Activated naive CD4-positive, alpha-beta T cell treated with anti-CD3 and anti-CD28 coated beads, Interleukin-2, amount 10 ng/mL, durations not matched to agents 7 days and 5 days (primary cell): ENCODE measurements at regions not wholly inside any gene's neighbourhood (a gene's known extent, or its start where the extent isn't known, plus 50 kb on each side); places are given as distances from the start of the nearest gene placed in this dataset.
"Not testable (repeated sequence)": the region's sequence is repeated elsewhere in the genome, so short reads cannot be mapped to it uniquely, and the experiment has no call there.

ENCODE experiments used
- CTCF ChIA-PET: fragments of 350-600 bp; sonication (Branson Sonifier 250); formaldehyde crosslinking; loops from one replicate; lab custom pipeline; 2021; ENCODE audit warnings: antibody characterized with exemption; lab: Charles Lee
- DNase-seq: peaks from one replicate; pipeline ENCODE4 v3.0.0-alpha.2; 2020
- H3K27ac Mint-ChIP-seq: one replicate; pipeline ENCODE4 v1.8.0; 2021; ENCODE audit warnings: mild to moderate bottlenecking, moderate library complexity, mixed read lengths
- H3K27me3 Mint-ChIP-seq: one replicate; pipeline ENCODE4 v1.8.0; 2021; ENCODE audit warnings: mild to moderate bottlenecking, mixed read lengths
- H3K36me3 Mint-ChIP-seq: one replicate; pipeline ENCODE4 v1.8.0; 2021; ENCODE audit warnings: mixed read lengths
- H3K4me1 Mint-ChIP-seq: one replicate; pipeline ENCODE4 v1.8.0; 2021; ENCODE audit warnings: mixed read lengths
- H3K4me3 Mint-ChIP-seq: one replicate; pipeline ENCODE4 v1.8.0; 2021; ENCODE audit warnings: mild to moderate bottlenecking, moderate library complexity, mixed read lengths
- H3K9me3 Mint-ChIP-seq: one replicate; pipeline ENCODE4 v1.8.0; 2021; ENCODE audit warnings: mixed read lengths

GRCh38 chr10:28179743-28180099, 123.1 kb downstream of the MPP7 start:
- H3K27ac Mint-ChIP-seq, result no peak overlapping the region

GRCh38 chr10:28179006-28179742, 123.7 kb downstream of the MPP7 start:
- H3K27me3 Mint-ChIP-seq, result no peaks in the 10 kb centered on the region
- peaks cover 1% of the 10 kb centered on the region for H3K36me3 Mint-ChIP-seq
- H3K4me1 Mint-ChIP-seq, result peaks cover 26% of the 10 kb centered on the region
- H3K9me3 Mint-ChIP-seq, result no peaks in the 10 kb centered on the region
- CTCF ChIA-PET, result interaction anchor here (0.5 to 1.8 kb wide), 16 partner anchors 18 to 675 kb away, joined by 3 to 9 read pairs (median 3); partner anchors contain the start of gene RAB18
- H3K27ac Mint-ChIP-seq, result peak overlapping the region; percentile 88
- peak; percentile 49 for DNase-seq
- peak overlapping the region; percentile 69 for H3K4me3 Mint-ChIP-seq

More at GRCh38 chr10:28179743-28180099, 123.1 kb downstream of the MPP7 start:
- CTCF ChIA-PET, result interaction anchor here (0.5 to 1.4 kb wide), 10 partner anchors 38 to 439 kb away, joined by 3 to 8 read pairs (median 3); no protein-coding TSS in a partner anchor
- Mint-ChIP-seq H3K4me1 (peaks cover 26% of the 10 kb centered on the region), H3K36me3 (peaks cover 1% of the 10 kb centered on the region), H3K4me3 (no peak overlapping the region), H3K27me3 (no peaks in the 10 kb centered on the region), H3K9me3 (no peaks in the 10 kb centered on the region)
- no peak for DNase-seq

- DNase-seq, result peak; percentile 26
- Mint-ChIP-seq H3K4me1 (peaks cover 26% of the 10 kb centered on the region), H3K36me3 (peaks cover 1% of the 10 kb centered on the region), H3K9me3 (no peaks in the 10 kb centered on the region), H3K27me3 (no peaks in the 10 kb centered on the region), H3K4me3 (peak overlapping the region; percentile 69), H3K27ac (peak overlapping the region; percentile 88)
- CTCF ChIA-PET, result interaction anchor here (0.6 to 1.8 kb wide), 8 partner anchors 17 to 674 kb away, joined by 3 to 9 read pairs (median 3); partner anchors contain the start of gene RAB18
These were observed 124.8 kb downstream of the MPP7 start for GRCh38 chr10:28177944-28178637.

GRCh38 chr10:28176498-28176897, 126.4 kb downstream of the MPP7 start:
- H3K27ac Mint-ChIP-seq, H3K9me3 Mint-ChIP-seq, H3K27me3 Mint-ChIP-seq, DNase-seq, H3K4me3 Mint-ChIP-seq, H3K36me3 Mint-ChIP-seq: not testable (repeated sequence)
- CTCF ChIA-PET, result interaction anchor here (1.1 kb wide), 1 partner anchor 70 kb away, joined by 3 read pairs; no protein-coding TSS in a partner anchor
- peaks cover 26% of the 10 kb centered on the region for H3K4me1 Mint-ChIP-seq

GRCh38 chr10:28172223-28172610, 130.6 kb downstream of the MPP7 start:
- Mint-ChIP-seq H3K4me1 (peaks cover 10% of the 10 kb centered on the region), H3K4me3 (no peak overlapping the region), H3K27me3 (no peaks in the 10 kb centered on the region), H3K36me3 (no peaks in the 10 kb centered on the region), H3K9me3 (no peaks in the 10 kb centered on the region), H3K27ac (no peak overlapping the region)
- CTCF ChIA-PET, result no interaction called here
- no peak for DNase-seq

GRCh38 chr10:28171468-28172222, 131.2 kb downstream of the MPP7 start:
- Mint-ChIP-seq H3K27me3 (no peaks in the 10 kb centered on the region), H3K27ac (no peak overlapping the region), H3K4me1 (peaks cover 10% of the 10 kb centered on the region), H3K36me3 (no peaks in the 10 kb centered on the region), H3K9me3 (no peaks in the 10 kb centered on the region), H3K4me3 (no peak overlapping the region)
- DNase-seq, result no peak
- CTCF ChIA-PET, result no interaction called here

- Mint-ChIP-seq H3K27ac (no peak overlapping the region), H3K27me3 (no peaks in the 10 kb centered on the region), H3K4me3 (no peak overlapping the region), H3K9me3 (no peaks in the 10 kb centered on the region), H3K36me3 (no peaks in the 10 kb centered on the region), H3K4me1 (peaks cover 4% of the 10 kb centered on the region)
- no peak for DNase-seq
- CTCF ChIA-PET, result no interaction called here
These were observed 133.3 kb downstream of the MPP7 start for GRCh38 chr10:28169525-28169924.

- CTCF ChIA-PET, result interaction anchor here (0.6 kb wide), 1 partner anchor 18 kb away, joined by 3 read pairs; no protein-coding TSS in a partner anchor
- no peaks in the 10 kb centered on the region for H3K4me1 Mint-ChIP-seq
These were observed 141.9 kb downstream of the MPP7 start for GRCh38 chr10:28160866-28161405.

GRCh38 chr10:28157379-28157778, 145.5 kb downstream of the MPP7 start:
- H3K36me3 Mint-ChIP-seq, result peaks cover 5% of the 10 kb centered on the region
- no peak overlapping the region for H3K27ac Mint-ChIP-seq
- H3K9me3 Mint-ChIP-seq, result peaks cover 6% of the 10 kb centered on the region
- no peak for DNase-seq
- no peak overlapping the region for H3K4me3 Mint-ChIP-seq
- no peaks in the 10 kb centered on the region for H3K27me3 Mint-ChIP-seq
- CTCF ChIA-PET, result interaction anchor here (0.6 kb wide), 1 partner anchor 10 kb away, joined by 3 read pairs; no protein-coding TSS in a partner anchor
- H3K4me1 Mint-ChIP-seq, result no peaks in the 10 kb centered on the region

More at GRCh38 chr10:28160866-28161405, 141.9 kb downstream of the MPP7 start:
- Mint-ChIP-seq H3K27me3 (no peaks in the 10 kb centered on the region), H3K4me3 (no peak overlapping the region), H3K27ac (no peak overlapping the region), H3K36me3 (peaks cover 5% of the 10 kb centered on the region), H3K9me3 (peaks cover 8% of the 10 kb centered on the region)
- no peak for DNase-seq

GRCh38 chr10:28155726-28156125, 147.1 kb downstream of the MPP7 start:
- Mint-ChIP-seq H3K27ac (no peak overlapping the region), H3K27me3 (no peaks in the 10 kb centered on the region), H3K9me3 (peaks cover 6% of the 10 kb centered on the region), H3K4me1 (no peaks in the 10 kb centered on the region), H3K36me3 (peaks cover 5% of the 10 kb centered on the region), H3K4me3 (no peak overlapping the region)
- DNase-seq, result no peak
- CTCF ChIA-PET, result no interaction called here

GRCh38 chr10:28151636-28152035, 151.2 kb downstream of the MPP7 start:
- H3K9me3 Mint-ChIP-seq, result no peaks in the 10 kb centered on the region
- no peak overlapping the region for H3K4me3 Mint-ChIP-seq
- no peaks in the 10 kb centered on the region for H3K4me1 Mint-ChIP-seq
- CTCF ChIA-PET, result no interaction called here
- H3K27me3 Mint-ChIP-seq, result no peaks in the 10 kb centered on the region
- DNase-seq, result no peak
- H3K36me3 Mint-ChIP-seq, result peaks cover 5% of the 10 kb centered on the region
- no peak overlapping the region for H3K27ac Mint-ChIP-seq

- Mint-ChIP-seq H3K27me3 (no peaks in the 10 kb centered on the region), H3K9me3 (no peaks in the 10 kb centered on the region), H3K27ac (no peak overlapping the region), H3K4me1 (no peaks in the 10 kb centered on the region), H3K4me3 (no peak overlapping the region), H3K36me3 (peaks cover 7% of the 10 kb centered on the region)
- no peak for DNase-seq
- CTCF ChIA-PET, result interaction anchor here (1.2 kb wide), 1 partner anchor 10 kb away, joined by 3 read pairs; no protein-coding TSS in a partner anchor
These were observed 150.9 kb upstream of the ODAD2 start for GRCh38 chr10:28149746-28150145.

- DNase-seq, result no peak
- CTCF ChIA-PET, result interaction anchor here (0.6 kb wide), 1 partner anchor 10 kb away, joined by 3 read pairs; no protein-coding TSS in a partner anchor
- H3K27ac Mint-ChIP-seq, result no peak overlapping the region
These were observed 148.8 kb upstream of the ODAD2 start for GRCh38 chr10:28147706-28148105.

More at GRCh38 chr10:28147706-28148105, 148.8 kb upstream of the ODAD2 start:
- Mint-ChIP-seq H3K27me3 (no peaks in the 10 kb centered on the region), H3K9me3 (no peaks in the 10 kb centered on the region), H3K4me3 (no peak overlapping the region), H3K36me3 (peaks cover 7% of the 10 kb centered on the region), H3K4me1 (no peaks in the 10 kb centered on the region)
